ENCODE measurements at regions not wholly inside any gene's neighbourhood (a gene's known extent, or its start where the extent isn't known, plus 50 kb on each side); places are given as distances from the start of the nearest gene placed in this dataset.

- DNase-seq, result no peak
These were observed 1091.9 kb upstream of the TENM4 start for GRCh38 chr11:80532633-80533232.

- no peak for DNase-seq
These were observed 1088.9 kb upstream of the TENM4 start for GRCh38 chr11:80529726-80530125.

GRCh38 chr11:80525663-80526405 lies 1085.0 kb upstream of the TENM4 start:
- DNase-seq, result no peak

DNA sequence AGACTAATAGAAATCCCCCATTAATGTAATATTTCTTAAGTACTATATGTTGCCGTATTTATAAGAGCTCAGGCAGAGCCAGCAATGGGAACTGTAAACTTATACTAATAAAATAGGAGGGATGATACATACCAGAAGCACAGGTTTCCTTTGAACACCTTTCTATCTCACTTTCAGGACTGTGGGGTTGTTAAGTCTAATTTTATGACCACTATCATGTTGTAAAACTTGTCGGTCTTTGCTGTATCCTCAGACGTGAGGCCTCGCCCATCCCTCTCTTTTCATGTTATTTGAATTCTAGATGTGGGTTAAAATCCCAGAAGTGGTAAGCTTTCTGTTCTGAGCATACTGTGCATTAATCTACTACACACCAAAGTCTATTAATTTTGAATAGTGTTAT lies 1083.5 kb upstream of the TENM4 start:
- no peak for DNase-seq

DNA sequence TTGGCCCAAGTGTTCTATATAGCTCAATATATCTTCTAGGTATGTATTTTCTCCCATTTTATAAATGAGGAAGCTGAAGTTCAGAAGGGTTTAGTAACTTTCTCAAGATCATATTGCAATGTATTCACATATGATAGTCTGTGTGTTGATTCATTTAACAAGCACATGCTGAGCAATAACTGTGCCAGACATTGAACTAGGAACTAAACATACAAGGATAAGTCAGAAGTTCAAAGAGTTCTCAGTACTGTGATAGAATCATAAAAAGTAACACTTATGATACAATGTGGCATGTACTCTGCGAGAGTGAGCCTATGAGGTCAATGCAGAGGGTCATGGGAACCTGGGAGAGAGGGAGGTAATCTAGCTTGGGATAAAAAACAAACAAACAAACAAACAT lies 1082.2 kb upstream of the TENM4 start:
- no peak for DNase-seq

- no peak for DNase-seq
These were observed 1080.8 kb upstream of the TENM4 start for GRCh38 chr11:80521592-80521991.

DNA sequence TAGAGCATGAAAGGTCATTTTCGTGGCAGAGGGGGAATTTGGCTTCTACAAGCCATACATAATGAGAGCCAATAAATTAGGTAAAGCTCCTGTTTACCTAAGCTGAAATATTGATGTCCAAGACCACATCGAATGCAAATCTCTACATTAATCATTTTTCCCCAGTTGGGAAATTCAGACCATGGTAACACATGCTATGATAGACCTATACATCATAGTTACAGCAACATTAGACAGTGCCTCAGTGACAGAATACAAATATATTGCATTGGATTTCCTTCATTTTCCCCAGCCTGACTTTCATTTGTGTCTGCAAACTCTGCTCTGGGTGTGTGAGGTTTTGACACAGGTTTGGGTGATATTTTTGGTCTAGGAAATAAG lies 1079.7 kb upstream of the TENM4 start:
- no peak for DNase-seq

DNA sequence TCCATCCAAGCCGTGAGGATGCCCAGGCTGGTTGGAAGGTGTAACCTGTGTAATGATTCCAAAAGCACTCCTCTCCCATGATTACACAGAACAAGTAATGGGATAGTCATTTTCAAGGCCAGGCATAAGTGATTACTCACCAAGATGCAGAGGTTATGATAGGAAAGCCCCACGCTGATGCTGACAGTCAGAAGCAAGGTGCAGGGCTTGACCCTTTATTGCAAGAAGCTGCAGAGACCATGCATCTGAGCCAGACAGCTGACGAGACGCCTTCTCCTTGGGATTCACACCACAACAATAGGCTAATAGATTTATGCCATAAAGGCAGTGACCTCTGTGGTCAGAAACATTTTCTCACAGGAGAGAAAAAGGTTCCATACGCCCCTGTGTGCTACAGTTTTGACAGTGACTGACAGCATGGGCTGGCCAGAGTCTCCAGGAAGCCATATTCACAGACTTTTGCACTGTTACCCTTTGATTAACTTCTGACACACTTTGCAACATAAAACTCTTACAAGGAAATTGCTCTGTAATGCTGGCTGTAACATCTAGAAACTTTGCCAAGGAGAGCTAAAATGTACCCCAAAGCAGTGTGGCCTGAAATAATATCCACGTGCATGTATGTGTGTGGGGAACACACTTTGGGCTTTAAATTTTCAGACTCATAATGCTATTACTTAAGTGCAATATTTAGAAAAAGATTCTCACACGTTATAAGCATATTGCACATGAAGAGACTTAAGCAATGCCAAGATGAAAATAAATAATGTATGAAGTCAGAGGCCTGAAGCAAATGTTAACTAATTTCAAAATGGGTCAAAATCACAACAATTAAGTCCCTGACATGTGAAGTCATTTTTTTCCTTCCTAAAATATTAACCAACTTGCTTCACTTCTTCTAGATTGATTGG lies 1079.0 kb upstream of the TENM4 start:
- DNase-seq, result no peak

- no peak for DNase-seq
These were observed 1076.9 kb upstream of the TENM4 start for GRCh38 chr11:80517701-80518100.

DNA sequence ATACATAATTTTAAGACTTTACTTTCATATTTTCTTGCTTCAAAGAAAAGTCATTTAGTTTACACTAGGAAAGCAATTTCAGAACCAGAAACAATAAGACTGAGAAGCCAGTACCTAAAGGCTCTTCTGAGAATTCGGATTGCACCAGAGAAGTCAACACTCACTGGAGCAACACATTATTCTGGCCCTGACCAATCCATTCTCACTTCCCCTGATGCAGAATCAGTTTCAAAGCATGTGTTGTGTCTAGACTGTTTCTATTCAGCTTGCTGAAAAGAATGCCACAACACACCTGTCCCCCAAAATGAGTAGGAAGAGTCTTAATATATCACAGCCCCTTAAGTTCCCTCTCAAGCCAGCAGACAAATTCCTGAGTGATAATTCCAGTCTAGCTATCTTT lies 1074.3 kb upstream of the TENM4 start:
- DNase-seq, result no peak

DNA sequence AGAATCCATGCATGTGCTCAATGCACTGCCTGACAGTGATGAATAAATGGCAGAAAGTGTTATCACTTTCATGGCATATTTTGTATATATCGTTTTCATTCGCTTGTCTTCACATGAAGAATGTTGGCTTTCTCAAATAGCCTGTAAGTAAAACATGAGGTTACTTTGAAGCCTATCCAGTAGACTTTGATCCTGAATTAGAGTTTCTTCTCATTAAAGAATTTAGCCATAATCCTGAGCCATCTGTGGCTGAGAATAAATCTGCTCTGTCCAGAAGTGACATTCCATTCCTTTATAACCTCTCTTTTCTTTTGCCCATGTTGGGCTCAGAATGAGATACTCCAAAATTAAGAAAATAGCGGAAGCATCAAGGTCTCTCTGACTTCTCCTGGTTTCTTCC lies 1071.7 kb upstream of the TENM4 start:
- DNase-seq, result no peak

DNA sequence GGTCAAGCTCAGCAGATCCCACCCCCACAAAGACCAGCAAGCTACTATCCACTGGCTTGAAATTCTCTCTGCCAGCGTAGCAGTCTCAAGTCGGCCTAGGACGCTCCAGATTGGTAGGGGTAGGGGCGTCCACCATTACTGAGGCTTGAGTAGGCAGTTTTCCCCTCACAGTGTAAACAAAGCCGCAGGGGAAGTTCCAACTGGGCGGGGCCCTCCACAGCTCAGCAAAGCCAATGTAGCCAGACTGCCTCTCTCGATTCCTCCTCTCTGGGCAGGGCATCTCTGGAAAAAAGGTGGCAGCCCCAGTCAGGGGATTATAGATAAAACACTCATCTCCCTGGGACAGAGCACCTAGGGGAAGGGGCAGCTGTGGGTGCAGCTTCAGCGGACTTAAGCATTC lies 1064.9 kb upstream of the TENM4 start:
- no peak for DNase-seq

DNA sequence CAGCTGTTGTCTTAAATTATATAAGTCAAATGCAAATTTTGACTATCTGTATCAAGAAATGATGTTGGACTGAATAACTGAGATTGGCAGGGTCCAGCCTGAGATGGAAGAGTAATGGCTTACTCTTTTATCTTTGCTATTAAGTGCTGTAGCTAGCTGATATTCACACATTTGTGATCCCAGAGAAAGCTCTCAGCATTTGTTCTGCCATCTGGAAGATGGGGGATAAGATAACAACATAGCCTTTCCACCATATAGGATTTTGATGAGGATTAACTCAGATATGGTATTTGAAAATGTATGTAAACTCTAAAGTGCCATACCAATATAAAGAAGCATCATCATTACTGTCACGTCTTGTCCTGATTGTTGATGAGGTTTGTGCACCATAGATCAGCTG lies 1063.2 kb upstream of the TENM4 start:
- DNase-seq, result no peak

- no peak for DNase-seq
These were observed 1061.7 kb upstream of the TENM4 start for GRCh38 chr11:80502511-80502910.

DNA sequence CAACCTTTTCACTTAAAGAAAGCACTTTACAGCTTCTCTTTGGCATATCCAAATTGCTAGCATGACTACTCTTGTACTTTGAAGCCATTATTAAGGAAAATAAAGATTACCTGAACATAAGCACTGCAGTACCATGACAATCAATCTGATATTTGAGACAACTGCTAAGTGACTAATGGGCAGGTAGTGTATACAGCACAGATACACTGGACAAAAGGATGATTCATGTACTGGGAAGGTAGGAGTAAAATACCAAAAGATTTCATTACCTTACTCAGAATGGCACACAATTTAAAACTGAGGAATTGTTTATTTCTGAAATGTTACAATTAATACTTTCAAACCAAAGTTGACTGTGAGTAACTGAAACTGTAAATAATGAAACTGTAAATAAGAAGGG lies 1054.3 kb upstream of the TENM4 start:
- no peak for DNase-seq

GRCh38 chr11:80487952-80488351 lies 1047.1 kb upstream of the TENM4 start:
- DNase-seq, result no peak

DNA sequence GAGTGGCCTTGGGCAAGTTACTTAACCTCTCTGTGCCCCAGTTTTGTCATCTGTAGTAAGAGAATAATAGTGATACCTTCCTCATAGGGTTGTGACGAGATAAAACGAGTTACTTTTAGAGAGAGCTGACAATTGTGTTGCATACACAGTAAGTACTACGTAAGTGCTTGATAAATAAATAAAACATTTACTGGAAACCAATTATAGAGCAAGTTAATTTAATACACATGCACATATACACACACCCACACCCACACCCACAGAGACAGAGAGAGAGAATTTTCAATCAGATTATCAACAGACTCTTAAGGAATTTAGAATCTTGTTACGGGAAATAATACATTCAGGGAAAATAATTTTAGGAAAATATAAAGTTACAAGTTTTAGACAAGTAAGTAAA lies 1045.8 kb upstream of the TENM4 start:
- no peak for DNase-seq

DNA sequence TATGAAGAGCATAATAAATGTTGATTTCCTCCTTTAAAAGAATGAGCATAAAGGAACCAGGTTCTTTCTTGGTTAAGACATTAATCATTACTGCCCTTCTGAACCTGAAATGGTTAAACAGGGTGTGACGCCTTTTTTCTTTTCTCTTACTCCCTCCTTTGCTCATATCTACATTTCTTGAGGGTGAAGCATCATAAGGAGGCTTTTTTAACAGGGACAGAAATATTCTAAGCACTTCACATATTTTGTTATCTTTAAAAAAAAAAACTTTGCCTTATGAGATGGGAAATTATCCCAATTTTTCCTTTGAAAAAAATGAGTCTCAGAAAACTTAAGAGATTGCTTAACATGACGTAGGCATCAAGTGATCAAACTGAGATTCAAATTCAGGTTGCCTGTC lies 1036.3 kb upstream of the TENM4 start:
- DNase-seq, result no peak

DNA sequence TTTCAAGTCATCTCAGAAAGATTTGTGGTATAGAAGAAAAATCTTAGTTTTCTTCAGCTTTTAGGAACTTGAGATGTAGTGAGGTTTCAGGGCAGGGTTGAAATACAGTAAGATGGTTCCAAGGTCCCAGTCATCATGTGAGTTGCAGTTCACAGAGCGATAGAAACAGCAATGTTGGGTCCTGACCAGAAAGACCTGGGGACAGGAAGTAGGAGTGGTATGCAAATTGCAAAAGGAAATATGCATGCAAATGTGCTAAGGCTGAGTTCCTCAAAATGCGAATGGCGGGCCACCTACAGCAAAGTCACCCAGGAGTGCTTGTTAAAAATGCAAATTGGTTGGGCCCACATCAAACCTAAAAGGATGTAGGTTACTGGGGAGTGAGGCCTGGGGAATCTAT lies 1032.7 kb upstream of the TENM4 start:
- no peak for DNase-seq

GRCh38 chr11:80469871-80470270 lies 1029.0 kb upstream of the TENM4 start:
- DNase-seq, result no peak

GRCh38 chr11:80466570-80466969 lies 1025.7 kb upstream of the TENM4 start:
- no peak for DNase-seq

DNA sequence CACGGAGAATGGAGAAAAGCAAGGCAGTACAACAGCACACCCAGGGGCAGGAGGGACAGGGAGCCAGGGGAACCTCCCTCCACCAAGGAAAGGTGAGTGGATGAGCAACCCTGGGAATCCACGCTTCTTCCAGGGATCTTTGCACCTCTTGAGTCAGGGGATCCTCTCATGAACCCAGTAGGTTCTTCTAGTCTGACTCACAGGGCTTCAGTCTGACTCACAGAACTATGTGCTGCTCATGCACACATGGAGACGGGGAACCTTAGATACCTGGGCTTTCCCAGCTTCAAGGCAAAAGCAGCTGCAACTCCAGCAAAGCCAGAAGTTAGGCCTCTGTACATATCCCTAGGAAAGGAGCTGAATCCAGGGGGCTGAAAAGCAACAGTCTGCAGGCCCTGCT lies 1021.4 kb upstream of the TENM4 start:
- no peak for DNase-seq

- DNase-seq, result no peak
These were observed 1017.5 kb upstream of the TENM4 start for GRCh38 chr11:80458376-80458775.

- no peak for DNase-seq
These were observed 1017.0 kb upstream of the TENM4 start for GRCh38 chr11:80457823-80458222.
